SHP77 treated with DMSO at 0.1 percent for 48 hours (cell line): ENCODE measurements at regions not wholly inside any gene's neighbourhood (a gene's known extent, or its start where the extent isn't known, plus 50 kb on each side); places are given as distances from the start of the nearest gene placed in this dataset.

Experiments
- DNase-seq: peaks from one replicate; lab custom pipeline; 2025; lab: John Stamatoyannopoulos, UW

- DNase-seq, result no peak
Observed at GRCh38 chr10:47053081-47053798, 142.0 kb downstream of the PTPN20 start.

- DNase-seq, result no peak
Observed at GRCh38 chr10:47054974-47055373, 143.7 kb downstream of the PTPN20 start.

GRCh38 chr10:47055386-47056246 is 144.4 kb downstream of the PTPN20 start:
- no peak for DNase-seq

- DNase-seq, result no peak
Observed at GRCh38 chr10:47056247-47056510, 145.0 kb downstream of the PTPN20 start.

DNA sequence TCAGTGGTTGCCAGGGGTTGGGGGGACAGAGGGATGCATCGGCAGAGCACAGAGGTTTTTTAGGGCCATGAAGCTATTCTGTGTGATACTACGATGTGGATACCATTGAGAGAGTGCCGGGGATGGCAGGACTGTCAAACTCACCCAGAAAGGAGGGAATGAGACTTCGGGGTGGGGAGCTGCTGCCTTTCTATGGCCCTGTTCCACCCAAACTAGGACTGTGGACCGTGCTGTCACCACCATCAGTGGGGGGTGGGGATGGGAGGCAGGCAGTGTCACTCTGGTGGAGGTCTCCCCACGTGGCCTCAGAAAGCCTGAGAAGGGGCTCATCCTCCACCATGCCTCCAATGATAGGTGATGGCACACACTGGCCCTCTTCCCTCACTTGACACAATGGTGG is 146.2 kb downstream of the PTPN20 start:
- no peak for DNase-seq

- DNase-seq, result no peak
Observed at GRCh38 chr10:47058032-47058702, 146.9 kb downstream of the PTPN20 start.

- no peak for DNase-seq
Observed at GRCh38 chr10:47058961-47059391, 147.7 kb downstream of the PTPN20 start.

GRCh38 chr10:47059606-47060311 is 148.5 kb downstream of the PTPN20 start:
- no peak for DNase-seq

DNA sequence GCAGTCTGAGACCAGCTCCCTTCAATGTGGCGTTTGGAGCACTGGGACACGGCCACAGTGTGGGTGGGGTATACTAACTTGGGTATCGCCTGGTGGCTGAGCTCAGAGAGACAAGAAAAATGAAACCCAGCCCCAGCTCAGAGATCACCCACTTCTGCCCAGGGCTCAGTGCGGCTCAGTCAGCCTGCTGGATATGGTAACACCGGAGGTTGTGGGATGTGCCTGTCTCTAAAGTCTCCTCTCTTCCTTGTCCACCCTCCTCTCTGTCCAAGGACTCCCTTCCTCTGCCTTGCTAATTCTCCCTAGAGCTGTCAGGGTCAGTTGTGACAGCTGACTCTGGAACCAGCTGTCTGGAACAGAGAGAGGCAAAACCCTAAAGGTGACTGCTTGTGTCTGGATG is 149.1 kb downstream of the PTPN20 start:
- DNase-seq, result no peak

GRCh38 chr10:47060993-47061500 is 149.8 kb downstream of the PTPN20 start:
- DNase-seq, result no peak

DNA sequence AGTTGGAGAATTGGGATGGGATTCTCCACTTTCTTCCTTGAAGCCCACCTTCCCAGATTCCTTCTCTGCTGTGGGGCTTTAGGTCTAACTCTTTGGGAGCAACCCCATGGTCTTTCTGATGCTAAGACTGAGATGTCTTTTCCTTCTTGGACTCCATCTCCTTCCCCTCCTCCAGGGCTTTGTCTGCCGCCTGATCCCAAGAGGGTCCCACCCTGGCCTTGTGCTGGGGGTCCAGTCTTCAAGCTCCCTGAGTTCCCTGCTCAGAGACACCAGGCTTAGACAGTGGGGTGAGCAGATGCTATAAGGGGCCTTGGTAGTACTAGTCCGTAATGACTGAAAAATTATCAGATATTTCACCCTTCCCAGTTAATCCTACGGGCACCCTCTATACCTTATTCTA is 150.5 kb downstream of the PTPN20 start:
- DNase-seq, result no peak

DNA sequence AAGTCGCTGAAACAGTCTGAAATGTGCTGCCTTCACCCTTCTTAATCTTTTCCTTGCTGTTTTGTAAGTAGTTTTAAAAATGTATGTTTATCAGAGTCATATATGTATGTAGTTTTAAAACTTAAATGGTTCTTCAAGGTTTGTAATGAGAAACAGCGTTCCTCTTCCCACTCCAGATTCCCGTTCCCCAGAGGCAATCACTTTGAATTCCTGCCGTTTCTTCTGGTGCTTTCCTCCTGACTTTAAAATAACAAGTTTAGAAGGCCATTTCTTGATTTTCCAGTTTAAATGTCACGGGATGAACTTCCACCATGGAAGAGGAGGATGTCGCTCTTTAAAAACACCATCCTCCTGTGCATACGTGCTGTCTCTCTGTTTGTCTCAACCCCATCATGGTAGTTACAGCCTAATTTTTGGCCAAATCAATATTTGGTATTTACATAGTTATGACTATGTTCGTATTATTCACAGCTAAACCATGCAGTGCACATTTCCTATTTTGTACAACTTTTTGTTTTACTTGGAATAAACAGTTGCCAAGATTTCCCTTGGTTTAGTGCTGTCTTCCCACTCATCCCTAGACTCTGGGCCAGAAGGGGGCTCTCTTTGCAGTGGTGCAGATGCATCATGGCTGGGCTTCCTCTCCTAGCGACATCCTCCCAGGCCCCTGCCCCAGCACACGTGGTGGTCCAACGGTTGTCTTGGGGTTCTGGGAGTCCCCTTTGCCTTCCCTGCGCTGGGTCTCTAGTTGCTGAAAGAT is 151.4 kb downstream of the PTPN20 start:
- DNase-seq, result no peak

- DNase-seq, result no peak
Observed at GRCh38 chr10:47063858-47064257, 152.6 kb downstream of the PTPN20 start.

- no peak for DNase-seq
Observed at GRCh38 chr10:47065903-47066302, 154.7 kb downstream of the PTPN20 start.

- no peak for DNase-seq
Observed at GRCh38 chr10:47067949-47068940, 157.0 kb downstream of the PTPN20 start.

DNA sequence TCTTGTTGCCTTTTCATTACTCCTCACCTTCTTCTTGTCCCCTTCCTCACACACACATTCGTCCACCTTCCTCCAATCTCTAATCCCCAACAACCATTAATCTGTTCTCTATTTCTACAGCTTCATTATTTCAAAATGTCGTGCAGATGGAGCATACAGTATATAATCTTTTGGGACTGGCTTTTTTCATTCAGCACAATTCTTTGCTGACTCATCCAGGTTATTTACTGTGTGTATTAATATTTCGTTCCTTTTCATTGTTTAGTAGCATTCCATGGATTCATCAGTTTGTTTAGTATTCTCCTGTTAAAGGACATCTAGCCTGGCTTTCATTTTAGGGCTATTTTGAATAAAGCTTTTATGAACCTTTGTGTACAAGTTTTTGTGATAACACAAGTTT is 159.3 kb downstream of the PTPN20 start:
- no peak for DNase-seq

DNA sequence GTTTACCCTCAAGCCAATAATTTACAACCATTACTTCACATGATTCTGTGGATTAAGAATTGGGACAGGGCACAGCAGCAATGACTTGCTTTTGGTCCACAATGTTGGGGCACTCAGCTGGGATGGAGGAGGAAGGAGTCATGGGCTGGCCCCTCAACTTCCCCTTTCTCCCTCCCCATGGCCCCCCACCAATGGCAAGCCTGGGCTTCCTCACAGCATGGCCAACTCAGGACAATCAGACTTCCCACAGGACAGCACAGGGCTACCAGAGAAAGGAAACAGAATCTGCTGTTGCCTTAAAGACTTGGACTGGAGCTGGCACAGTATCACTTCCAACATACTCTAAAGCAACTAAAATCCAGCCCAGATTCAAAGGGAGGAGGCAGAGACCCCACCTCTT is 160.7 kb downstream of the PTPN20 start:
- DNase-seq, result no peak

- no peak for DNase-seq
Observed at GRCh38 chr10:47073967-47074366, 162.7 kb downstream of the PTPN20 start.

DNA sequence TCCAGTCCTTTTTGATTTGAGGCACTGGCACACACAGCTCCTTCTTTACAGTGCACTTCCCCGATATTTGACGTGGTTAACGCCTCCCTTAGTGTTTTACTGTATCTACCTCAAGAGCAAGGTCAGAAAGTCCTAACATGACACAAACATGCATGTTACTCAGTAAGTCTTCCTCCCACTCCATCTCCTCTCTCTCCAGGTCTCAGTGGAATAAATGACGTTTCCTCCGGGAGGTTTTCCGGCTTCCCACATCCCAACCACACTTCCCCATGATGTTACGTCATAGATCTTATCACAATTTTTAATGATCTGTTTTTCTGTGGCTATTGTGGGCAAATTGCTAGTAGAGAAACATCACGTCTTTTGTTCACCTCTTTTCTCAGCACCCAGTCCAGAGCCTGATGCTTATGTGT is 165.7 kb downstream of the PTPN20 start:
- no peak for DNase-seq

GRCh38 chr10:47077386-47077785 is 166.2 kb downstream of the PTPN20 start:
- DNase-seq, result no peak
